Suprapubic skin (tissue), 4 donors: ENCODE measurements at regions not wholly inside any gene's neighbourhood (a gene's known extent, or its start where the extent isn't known, plus 50 kb on each side); places are given as distances from the start of the nearest gene placed in this dataset.

ENCODE experiments used
- CTCF ChIP-seq, 2 donors: fragments of 200-600 bp in 1 of 2; fragments of 450-650 bp in 1 of 2; sonication (generic) in 1 of 2; IDR thresholded peaks; one replicate each; pipeline ENCODE4 v1.5.1; 2016 to 2019; ENCODE audit warnings: antibody characterized with exemption in 2 of 2, mild to moderate bottlenecking in 1 of 2, moderate library complexity in 1 of 2
- EP300 ChIP-seq: sonication (generic); formaldehyde crosslinking; IDR thresholded peaks from one replicate; pipeline ENCODE4 v1.6.1; 2017; ENCODE audit warnings: antibody characterized with exemption
- POLR2AphosphoS5 ChIP-seq, 3 donors: sonication (generic); formaldehyde crosslinking; IDR thresholded peaks; one replicate each; pipeline ENCODE4 v1.6.1; 2017; ENCODE audit warnings: antibody characterized with exemption in 3 of 3

GRCh38 chr13:21929400-21929799 is 258.5 kb downstream of the FGF9 start:
- TF ChIP-seq EP300 (no peak), CTCF (IDR thresholded peaks at IDR 0.05) (no peak), POLR2AphosphoS5 (IDR thresholded peaks at IDR 0.05) (no peak)
